OCI-LY7 (cell line): ENCODE measurements at regions not wholly inside any gene's neighbourhood (a gene's known extent, or its start where the extent isn't known, plus 50 kb on each side); places are given as distances from the start of the nearest gene placed in this dataset. TPM values are rescaled to one million over a fixed set of nuclear protein-coding genes. Genes with fewer than 3 reads are reported as not detected.

Source experiments
- BruUV-seq: library from RNA; stranded (reverse); fragments of 400-500 nt; replicated peaks from 2 replicates; lab custom pipeline; 2021; lab: Mats Ljungman, UMichigan
- CTCF ChIA-PET: fragments of 300-600 bp; sonication (Branson Sonifier 250); formaldehyde crosslinking; loops from one replicate; lab custom pipeline; 2022; ENCODE audit warnings: antibody characterized with exemption; ENCODE audit not compliant: unreplicated experiment; lab: Charles Lee
- POLR2A ChIA-PET: fragments of 300-600 bp; sonication (Branson Sonifier 250); formaldehyde crosslinking; loops from one replicate; lab custom pipeline; 2022; ENCODE audit warnings: antibody characterized with exemption; lab: Charles Lee
- DNase-seq: peaks from one replicate; pipeline ENCODE4 v3.0.0-alpha.2; 2015; ENCODE audit warnings: low spot score
- H2AFZ ChIP-seq: fragments of 200-600 bp; sonication (generic), shearing (Covaris generic); 2 replicates; pipeline ENCODE4 v1.6.1; 2014; ENCODE audit warnings: mild to moderate bottlenecking, antibody characterized with exemption, low read length, moderate library complexity
- H3K27ac ChIP-seq: fragments of 200-600 bp; sonication (generic); 2 replicates; pipeline ENCODE4 v1.5.1; 2014; ENCODE audit warnings: mixed run types, low read depth, mild to moderate bottlenecking, moderate library complexity, low read length, inconsistent platforms; ENCODE audit not compliant: poor library complexity, severe bottlenecking
- H3K36me3 ChIP-seq: fragments of 200-600 bp; sonication (generic); 2 replicates; pipeline ENCODE4 v1.6.1; 2014; ENCODE audit warnings: mild to moderate bottlenecking, antibody characterized with exemption, low read length, moderate library complexity, mixed read lengths; ENCODE audit not compliant: insufficient read depth
- H3K4me1 ChIP-seq: fragments of 200-600 bp; sonication (generic); 2 replicates; pipeline ENCODE4 v1.5.1; 2014; ENCODE audit warnings: mild to moderate bottlenecking, low read length; ENCODE audit not compliant: insufficient read depth, poor library complexity, severe bottlenecking
- H3K4me2 ChIP-seq: fragments of 200-600 bp; sonication (generic); 2 replicates; pipeline ENCODE4 v1.6.1; 2014; ENCODE audit warnings: mild to moderate bottlenecking, low read length
- H3K4me3 ChIP-seq: fragments of 200-600 bp; sonication (generic); 2 replicates; pipeline ENCODE4 v1.5.1; 2014; ENCODE audit warnings: mild to moderate bottlenecking, low read depth, low read length; ENCODE audit not compliant: poor library complexity, severe bottlenecking
- H3K79me2 ChIP-seq: fragments of 200-600 bp; sonication (generic); 2 replicates; pipeline ENCODE4 v1.6.1; 2016; ENCODE audit warnings: low read depth, mild to moderate bottlenecking, low read length, moderate library complexity, mixed read lengths; ENCODE audit not compliant: insufficient read depth
- H3K9me2 ChIP-seq: fragments of 200-600 bp; sonication (generic); 2 replicates; pipeline ENCODE4 v1.6.1; 2016; ENCODE audit warnings: mild to moderate bottlenecking, low read length, mixed read lengths; ENCODE audit not compliant: insufficient read depth
- H3K9me3 ChIP-seq: fragments of 200-600 bp; sonication (generic); 2 replicates; pipeline ENCODE4 v1.6.1; 2014; ENCODE audit warnings: mild to moderate bottlenecking, mixed run types, low read length, mixed read lengths
- H4K20me1 ChIP-seq: fragments of 200-600 bp; sonication (generic); 2 replicates; pipeline ENCODE4 v1.6.1; 2014; ENCODE audit warnings: mild to moderate bottlenecking, antibody characterized with exemption, low read length, moderate library complexity, mixed read lengths; ENCODE audit not compliant: insufficient read depth
- EZH2phosphoT487 ChIP-seq: fragments of 200-600 bp; sonication (generic); IDR thresholded peaks from 2 replicates; pipeline ENCODE4 v1.6.1; 2018; ENCODE audit warnings: low read depth, borderline replicate concordance, mild to moderate bottlenecking, mixed run types, antibody characterized with exemption, low read length, moderate library complexity, mixed read lengths
- intact Hi-C: fragments of 100-400 bp; cut with micrococcal nuclease; formaldehyde crosslinking; loops from one replicate; pipeline ENCODE4 v1.10.0; 2022; ENCODE audit not compliant: unreplicated experiment
- microRNA-seq: library from miRNA; unstranded; fragments of <30 nt; microRNA quantifications from one replicate; pipeline ENCODE4 v1.2.0, GENCODE V29; 2022; ENCODE audit warnings: borderline replicate concordance
- small RNA-seq: library from RNA; depleted of rRNA; stranded (forward); fragments of <200 nt; gene quantifications from one replicate; pipeline ENCODE3, GENCODE V24; 2014
- TF ChIP-seq, protein P1 (sequence below): fragments of 200-600 bp; sonication (generic); conservative IDR thresholded peaks from 2 replicates; pipeline ENCODE4 v1.5.1; 2014; ENCODE audit warnings: mild to moderate bottlenecking, antibody characterized with exemption, low read length, moderate library complexity, mixed read lengths

GRCh38 chr7:93629291-93629801 lies 54.8 kb upstream of the CALCR start:
- H3K79me2 ChIP-seq, result no peaks in the 10 kb centered on the region
- H3K27ac ChIP-seq, result no peak overlapping the region
- intact Hi-C loops, result no loop called here
- ChIA-PET CTCF (no interaction called here), POLR2A (no interaction called here)
- H3K9me3 ChIP-seq, result no peaks in the 10 kb centered on the region
- no peak overlapping the region for H3K4me3 ChIP-seq
- H3K36me3 ChIP-seq, result no peaks in the 10 kb centered on the region
- DNase-seq, result no peak
- no peaks in the 10 kb centered on the region for H3K4me1 ChIP-seq
- no peaks in the 10 kb centered on the region for H4K20me1 ChIP-seq
- no peak overlapping the region for H2AFZ ChIP-seq
- no peaks in the 10 kb centered on the region for H3K9me2 ChIP-seq
- TF ChIP-seq EZH2phosphoT487, result no peak
- TF ChIP-seq, protein P1, sequence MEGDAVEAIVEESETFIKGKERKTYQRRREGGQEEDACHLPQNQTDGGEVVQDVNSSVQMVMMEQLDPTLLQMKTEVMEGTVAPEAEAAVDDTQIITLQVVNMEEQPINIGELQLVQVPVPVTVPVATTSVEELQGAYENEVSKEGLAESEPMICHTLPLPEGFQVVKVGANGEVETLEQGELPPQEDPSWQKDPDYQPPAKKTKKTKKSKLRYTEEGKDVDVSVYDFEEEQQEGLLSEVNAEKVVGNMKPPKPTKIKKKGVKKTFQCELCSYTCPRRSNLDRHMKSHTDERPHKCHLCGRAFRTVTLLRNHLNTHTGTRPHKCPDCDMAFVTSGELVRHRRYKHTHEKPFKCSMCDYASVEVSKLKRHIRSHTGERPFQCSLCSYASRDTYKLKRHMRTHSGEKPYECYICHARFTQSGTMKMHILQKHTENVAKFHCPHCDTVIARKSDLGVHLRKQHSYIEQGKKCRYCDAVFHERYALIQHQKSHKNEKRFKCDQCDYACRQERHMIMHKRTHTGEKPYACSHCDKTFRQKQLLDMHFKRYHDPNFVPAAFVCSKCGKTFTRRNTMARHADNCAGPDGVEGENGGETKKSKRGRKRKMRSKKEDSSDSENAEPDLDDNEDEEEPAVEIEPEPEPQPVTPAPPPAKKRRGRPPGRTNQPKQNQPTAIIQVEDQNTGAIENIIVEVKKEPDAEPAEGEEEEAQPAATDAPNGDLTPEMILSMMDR, result no peak
- no peak overlapping the region for H3K4me2 ChIP-seq
- BruUV-seq, result no TSS peak

GRCh38 chr7:93626869-93627268 lies 52.3 kb upstream of the CALCR start:
- ChIA-PET CTCF (no interaction called here), POLR2A (interaction anchor here (0.5 to 1.0 kb wide), 3 partner anchors 9 to 656 kb away, joined by 3 to 6 read pairs (median 3); no protein-coding TSS in a partner anchor)
- Histone ChIP-seq H4K20me1 (no peaks in the 10 kb centered on the region), H3K4me2 (no peak overlapping the region), H3K27ac (no peak overlapping the region), H3K36me3 (no peaks in the 10 kb centered on the region), H2AFZ (no peak overlapping the region), H3K9me3 (no peaks in the 10 kb centered on the region), H3K4me3 (no peak overlapping the region), H3K79me2 (no peaks in the 10 kb centered on the region), H3K4me1 (no peaks in the 10 kb centered on the region), H3K9me2 (no peaks in the 10 kb centered on the region)
- no TSS peak for BruUV-seq
- TF ChIP-seq, protein P1, result no peak
- no peak for TF ChIP-seq EZH2phosphoT487
- DNase-seq, result no peak
- intact Hi-C loops, result no loop called here

Small RNA genes lying in the stretch of these regions (microRNA-seq; reads per million reads assigned to microRNA genes)
- gene MIR4652, result not detected

Small RNA genes lying in the stretch of these regions (small RNA-seq; reads per million reads assigned to genes)
- not detected for gene AC002075.2
- not detected for gene MIR4652
